Neural cell (in vitro differentiated cells): ENCODE measurements at regions not wholly inside any gene's neighbourhood (a gene's known extent, or its start where the extent isn't known, plus 50 kb on each side); places are given as distances from the start of the nearest gene placed in this dataset.

Source experiments
- H2AFZ ChIP-seq: fragments of 200-600, 300-800 bp; sonication (generic), shearing (Covaris generic); 2 replicates; pipeline ENCODE4 v1.6.0; 2014; ENCODE audit warnings: low read depth, mild to moderate bottlenecking, antibody characterized with exemption, low read length, moderate library complexity
- H3F3A ChIP-seq: fragments of 200-600 bp; shearing (Covaris generic); 2 replicates; pipeline ENCODE4 v1.6.1; 2016; ENCODE audit warnings: mild to moderate bottlenecking, moderate library complexity, mixed read lengths, antibody characterized with exemption, low read length; ENCODE audit not compliant: insufficient read depth, poor library complexity, severe bottlenecking
- H3K27ac ChIP-seq: fragments of 200-600, 300-800 bp; sonication (generic), shearing (Covaris generic); 2 replicates; pipeline ENCODE4 v1.5.1; 2014; ENCODE audit warnings: mild to moderate bottlenecking, low read length, moderate library complexity
- H3K27me3 ChIP-seq: fragments of 300-800, 200-600 bp; sonication (generic), shearing (Covaris generic); 2 replicates; pipeline ENCODE4 v1.6.0; 2014; ENCODE audit warnings: mild to moderate bottlenecking, low read depth, low read length, moderate library complexity; ENCODE audit not compliant: insufficient read depth
- H3K36me3 ChIP-seq: fragments of 300-800, 200-600 bp; sonication (generic), shearing (Covaris generic); 2 replicates; pipeline ENCODE4 v1.5.1; 2014; ENCODE audit warnings: mild to moderate bottlenecking, antibody characterized with exemption, low read length, moderate library complexity; ENCODE audit not compliant: insufficient read depth
- H3K4me2 ChIP-seq: fragments of 300-800, 200-600 bp; sonication (generic), shearing (Covaris generic); 2 replicates; pipeline ENCODE4 v1.6.0; 2014; ENCODE audit warnings: mild to moderate bottlenecking, low read length
- H3K4me3 ChIP-seq: fragments of 300-800, 200-600 bp; sonication (generic), shearing (Covaris generic); 2 replicates; pipeline ENCODE4 v1.5.1; 2014; ENCODE audit warnings: mild to moderate bottlenecking, low read length, moderate library complexity
- H3K79me2 ChIP-seq: fragments of 200-600 bp; shearing (Covaris generic); replicated peaks from 2 replicates; pipeline ENCODE4 v1.6.0; 2014; ENCODE audit warnings: mild to moderate bottlenecking, low read length, moderate library complexity; ENCODE audit not compliant: insufficient read depth
- H3K9ac ChIP-seq: fragments of 300-800, 200-600 bp; sonication (generic), shearing (Covaris generic); 2 replicates; pipeline ENCODE4 v1.6.1; 2016; ENCODE audit warnings: mild to moderate bottlenecking, low read length, mixed read lengths
- H3K9me2 ChIP-seq: fragments of 200-600 bp; shearing (Covaris generic); 2 replicates; pipeline ENCODE4 v1.6.1; 2016; ENCODE audit warnings: mild to moderate bottlenecking, low read length, mixed read lengths; ENCODE audit not compliant: insufficient read depth
- H3K9me3 ChIP-seq: fragments of 200-600, 300-800 bp; sonication (generic), shearing (Covaris generic); 2 replicates; pipeline ENCODE4 v1.6.1; 2016; ENCODE audit warnings: mild to moderate bottlenecking, mixed run types, low read length, moderate library complexity, mixed read lengths
- H4K20me1 ChIP-seq: fragments of 200-600 bp; shearing (Covaris generic); 2 replicates; pipeline ENCODE4 v1.6.1; 2016; ENCODE audit warnings: mild to moderate bottlenecking, mixed run types; ENCODE audit not compliant: insufficient read depth
- CTCF ChIP-seq: fragments of 450-650 bp; IDR thresholded peaks from 2 replicates; pipeline ENCODE4 v1.5.1; 2014; ENCODE audit warnings: antibody characterized with exemption, mild to moderate bottlenecking, moderate library complexity; ENCODE audit not compliant: poor library complexity, severe bottlenecking
- EP300 ChIP-seq: fragments of 450-650 bp; conservative IDR thresholded peaks from 2 replicates; pipeline ENCODE4 v1.6.1; 2014; ENCODE audit warnings: antibody characterized with exemption, mild to moderate bottlenecking, moderate library complexity; ENCODE audit not compliant: poor library complexity, severe bottlenecking
- EZH2 ChIP-seq: fragments of 200-600, 300-800 bp; shearing (Covaris generic), sonication (generic); IDR thresholded peaks from 2 replicates; pipeline ENCODE4 v1.6.1; 2014; ENCODE audit warnings: antibody characterized with exemption, low read length, borderline replicate concordance, mild to moderate bottlenecking; ENCODE audit not compliant: insufficient read depth, poor library complexity, severe bottlenecking
- MXI1 ChIP-seq: fragments of 450-650 bp; conservative IDR thresholded peaks from 2 replicates; pipeline ENCODE4 v1.6.1; 2014; ENCODE audit warnings: antibody characterized with exemption, mild to moderate bottlenecking; ENCODE audit not compliant: poor library complexity, severe bottlenecking
- POLR2AphosphoS5 ChIP-seq: IDR thresholded peaks from 2 replicates; pipeline ENCODE4 v1.6.1; 2012
- RAD21 ChIP-seq: fragments of 450-650 bp; conservative IDR thresholded peaks from 2 replicates; pipeline ENCODE4 v1.6.1; 2014; ENCODE audit warnings: antibody characterized with exemption, mild to moderate bottlenecking, moderate library complexity
- REST ChIP-seq: IDR thresholded peaks from 2 replicates; pipeline ENCODE4 v1.6.1; 2012; ENCODE audit warnings: borderline replicate concordance
- SMC3 ChIP-seq: fragments of 450-650 bp; conservative IDR thresholded peaks from 2 replicates; pipeline ENCODE4 v1.6.1; 2014; ENCODE audit warnings: antibody characterized with exemption, mild to moderate bottlenecking, moderate library complexity; ENCODE audit not compliant: poor library complexity
- TAF1 ChIP-seq: IDR thresholded peaks from 2 replicates; pipeline ENCODE4 v1.6.1; 2012; ENCODE audit warnings: low read depth

- H3K36me3 ChIP-seq: no peaks in the 10 kb centered on the region
- H3K9ac ChIP-seq: no peak overlapping the region
- H3K9me2 ChIP-seq: no peaks in the 10 kb centered on the region
- no peaks in the 10 kb centered on the region for H3K27me3 ChIP-seq
- no peak for TF ChIP-seq CTCF
- no peak for TF ChIP-seq RAD21
- no peak for TF ChIP-seq EZH2
- no peak for TF ChIP-seq POLR2AphosphoS5
- no peak for TF ChIP-seq REST
- TF ChIP-seq EP300: no peak
- TF ChIP-seq MXI1: no peak
- no peak for TF ChIP-seq SMC3
- no peak for TF ChIP-seq TAF1
- no peaks in the 10 kb centered on the region for H4K20me1 ChIP-seq
- no peak overlapping the region for H3K4me3 ChIP-seq
- H3F3A ChIP-seq: no peaks in the 10 kb centered on the region
- no peaks in the 10 kb centered on the region for H3K9me3 ChIP-seq
- H3K27ac ChIP-seq: no peak overlapping the region
- no peak overlapping the region for H3K4me2 ChIP-seq
- H2AFZ ChIP-seq: no peak overlapping the region
- H3K79me2 ChIP-seq: no peaks in the 10 kb centered on the region
These were observed 129.9 kb upstream of the TSC22D2 start for GRCh38 chr3:150278195-150278594.

GRCh38 chr3:150277444-150277843, 130.7 kb upstream of the TSC22D2 start:
- Histone ChIP-seq H3K27me3 (no peaks in the 10 kb centered on the region), H3K79me2 (no peaks in the 10 kb centered on the region), H3K27ac (no peak overlapping the region), H3F3A (no peaks in the 10 kb centered on the region), H3K4me2 (no peak overlapping the region), H3K9me2 (no peaks in the 10 kb centered on the region), H3K4me3 (no peak overlapping the region), H3K9ac (no peak overlapping the region), H3K36me3 (no peaks in the 10 kb centered on the region), H4K20me1 (no peaks in the 10 kb centered on the region), H3K9me3 (no peaks in the 10 kb centered on the region), H2AFZ (no peak overlapping the region)
- TF ChIP-seq TAF1: no peak
- TF ChIP-seq EP300: no peak
- no peak for TF ChIP-seq CTCF
- TF ChIP-seq RAD21: no peak
- no peak for TF ChIP-seq POLR2AphosphoS5
- no peak for TF ChIP-seq MXI1
- no peak for TF ChIP-seq REST
- TF ChIP-seq EZH2: no peak
- TF ChIP-seq SMC3: no peak
